HG02970 (cell line): ENCODE measurements at regions not wholly inside any gene's neighbourhood (a gene's known extent, or its start where the extent isn't known, plus 50 kb on each side); places are given as distances from the start of the nearest gene placed in this dataset.

Experiments
- ATAC-seq: cut with Tn5 transposase; IDR thresholded peaks from one replicate; pipeline ENCODE4 v1.9.1; 2021; ENCODE audit warnings: mild to moderate bottlenecking, moderate library complexity, moderate number of reproducible peaks; ENCODE audit not compliant: unreplicated experiment, low FRiP score

- no peak for ATAC-seq
Observed at GRCh38 chr13:80399340-80400163, 58.6 kb upstream of the SPRY2 start.
